ENCODE measurements at regions not wholly inside any gene's neighbourhood (a gene's known extent, or its start where the extent isn't known, plus 50 kb on each side); places are given as distances from the start of the nearest gene placed in this dataset.

GRCh38 chr4:14749910-14750309 is 252.4 kb upstream of the CPEB2 start:
- peak; percentile 19 to 33 for DNase-seq

GRCh38 chr4:14752341-14753046 is 249.8 kb upstream of the CPEB2 start:
- DNase-seq, result no peak

- no peak for DNase-seq
These were observed 235.1 kb upstream of the CPEB2 start for GRCh38 chr4:14767142-14767541.

GRCh38 chr4:14768449-14768848 is 233.8 kb upstream of the CPEB2 start:
- DNase-seq, result no peak

- no peak for DNase-seq
These were observed 232.3 kb upstream of the CPEB2 start for GRCh38 chr4:14769993-14770392.

GRCh38 chr4:14771094-14771493 is 231.2 kb upstream of the CPEB2 start:
- DNase-seq, result no peak

GRCh38 chr4:14771504-14772175 is 230.6 kb upstream of the CPEB2 start:
- no peak for DNase-seq

GRCh38 chr4:14772388-14772787 is 229.9 kb upstream of the CPEB2 start:
- no peak for DNase-seq

GRCh38 chr4:14783011-14783877 is 219.0 kb upstream of the CPEB2 start:
- peak; percentile 54 to 66 for DNase-seq

GRCh38 chr4:14787221-14787620 is 215.1 kb upstream of the CPEB2 start:
- DNase-seq, result no peak

- DNase-seq, result no peak
These were observed 214.4 kb upstream of the CPEB2 start for GRCh38 chr4:14787894-14788293.

GRCh38 chr4:14790494-14790893 is 211.8 kb upstream of the CPEB2 start:
- DNase-seq, result no peak

- no peak for DNase-seq
These were observed 209.5 kb upstream of the CPEB2 start for GRCh38 chr4:14792702-14793227.

GRCh38 chr4:14800977-14801376 is 201.3 kb upstream of the CPEB2 start:
- no peak for DNase-seq

- DNase-seq, result no peak
These were observed 199.7 kb upstream of the CPEB2 start for GRCh38 chr4:14802596-14802995.

- no peak for DNase-seq
These were observed 194.4 kb upstream of the CPEB2 start for GRCh38 chr4:14807856-14808255.

GRCh38 chr4:14809203-14809602 is 193.1 kb upstream of the CPEB2 start:
- no peak for DNase-seq

- DNase-seq, result no peak
These were observed 192.2 kb upstream of the CPEB2 start for GRCh38 chr4:14810121-14810520.

GRCh38 chr4:14810568-14810967 is 191.7 kb upstream of the CPEB2 start:
- no peak for DNase-seq

- no peak for DNase-seq
These were observed 190.2 kb upstream of the CPEB2 start for GRCh38 chr4:14812101-14812500.

- no peak for DNase-seq
These were observed 185.5 kb upstream of the CPEB2 start for GRCh38 chr4:14816623-14817261.

GRCh38 chr4:14824189-14824588 is 178.1 kb upstream of the CPEB2 start:
- DNase-seq, result no peak

- no peak for DNase-seq
These were observed 175.2 kb upstream of the CPEB2 start for GRCh38 chr4:14827111-14827510.

All from activated CD4-positive, alpha-beta T cell treated with anti-CD3 and anti-CD28 coated beads, Interleukin-2, amount 50 U/mL, for 48 hours (primary cell).